Mesothelial cell of epicardium (in vitro differentiated cells): ENCODE measurements at regions not wholly inside any gene's neighbourhood (a gene's known extent, or its start where the extent isn't known, plus 50 kb on each side); places are given as distances from the start of the nearest gene placed in this dataset.

Source experiments
- DNase-seq, 2 experiments: peaks; one replicate each; pipeline ENCODE4 v3.0.0; 2021; ENCODE audit warnings: low spot score in 2 of 2; ENCODE audit not compliant: unreplicated experiment in 2 of 2
- H3K27ac Mint-ChIP-seq: 2 replicates; pipeline ENCODE4 v1.8.0; 2021; ENCODE audit warnings: mixed read lengths
- H3K27me3 Mint-ChIP-seq: 2 replicates; pipeline ENCODE4 v1.8.0; 2021; ENCODE audit warnings: low read depth, mixed read lengths
- H3K36me3 Mint-ChIP-seq: 2 replicates; pipeline ENCODE4 v1.8.0; 2021; ENCODE audit warnings: mixed read lengths
- H3K4me1 Mint-ChIP-seq: 2 replicates; pipeline ENCODE4 v1.8.0; 2021; ENCODE audit warnings: mixed read lengths
- H3K4me3 Mint-ChIP-seq: 2 replicates; pipeline ENCODE4 v1.8.0; 2021; ENCODE audit warnings: mild to moderate bottlenecking, moderate library complexity, mixed read lengths
- H3K9me3 Mint-ChIP-seq: 2 replicates; pipeline ENCODE4 v1.8.0; 2021; ENCODE audit warnings: mixed read lengths
- CTCF ChIP-seq: fragments of 200-600 bp; sonication (generic); IDR thresholded peaks from one replicate; pipeline ENCODE4 v1.5.0; 2021; ENCODE audit warnings: antibody characterized with exemption; ENCODE audit not compliant: unreplicated experiment

- Mint-ChIP-seq H3K4me3 (no peak overlapping the region), H3K36me3 (no peaks in the 10 kb centered on the region), H3K27me3 (peaks cover 4% of the 10 kb centered on the region), H3K4me1 (peaks cover 18% of the 10 kb centered on the region), H3K9me3 (peaks cover 3% of the 10 kb centered on the region), H3K27ac (peak overlapping the region; percentile 10)
- TF ChIP-seq CTCF: no peak
- no peak for DNase-seq
Measured at GRCh38 chr18:54775686-54776085, 52.6 kb upstream of the RAB27B start.

GRCh38 chr18:54776282-54776977 lies 51.8 kb upstream of the RAB27B start:
- Mint-ChIP-seq H3K27me3 (peaks cover 2% of the 10 kb centered on the region), H3K9me3 (peaks cover 3% of the 10 kb centered on the region), H3K4me3 (no peak overlapping the region), H3K27ac (peak overlapping the region; percentile 23), H3K4me1 (peaks cover 18% of the 10 kb centered on the region), H3K36me3 (no peaks in the 10 kb centered on the region)
- no peak for TF ChIP-seq CTCF
- DNase-seq: no peak

- H3K36me3 Mint-ChIP-seq: no peaks in the 10 kb centered on the region
- DNase-seq: no peak
- peaks cover 2% of the 10 kb centered on the region for H3K27me3 Mint-ChIP-seq
- peaks cover 3% of the 10 kb centered on the region for H3K9me3 Mint-ChIP-seq
- peaks cover 18% of the 10 kb centered on the region for H3K4me1 Mint-ChIP-seq
- no peak overlapping the region for H3K27ac Mint-ChIP-seq
- TF ChIP-seq CTCF: no peak
- no peak overlapping the region for H3K4me3 Mint-ChIP-seq
Measured at GRCh38 chr18:54777118-54777791, 51.0 kb upstream of the RAB27B start.

GRCh38 chr18:54777989-54778388 lies 50.3 kb upstream of the RAB27B start:
- Mint-ChIP-seq H3K9me3 (peaks cover 3% of the 10 kb centered on the region), H3K27me3 (peaks cover 2% of the 10 kb centered on the region), H3K4me3 (no peak overlapping the region), H3K27ac (no peak overlapping the region), H3K36me3 (no peaks in the 10 kb centered on the region), H3K4me1 (peaks cover 18% of the 10 kb centered on the region)
- DNase-seq: no peak
- TF ChIP-seq CTCF: no peak
